Small intestine (tissue), 7 donors: ENCODE measurements at regions not wholly inside any gene's neighbourhood (a gene's known extent, or its start where the extent isn't known, plus 50 kb on each side); places are given as distances from the start of the nearest gene placed in this dataset.

Source experiments
- DNase-seq, 2 donors: peaks; one replicate each; pipeline versions ENCODE4 v3.0.0 to v3.0.0-alpha.2; 2013
- FAIRE-seq: peaks from 2 replicates; lab custom pipeline; 2012; peaks lifted over from hg19 to GRCh38; lab: Jason Lieb, UNC
- H3K27ac ChIP-seq, 3 donors: one replicate each; pipeline ENCODE4 v1.5.1; 2013; ENCODE audit warnings: low read length in 2 of 3, mild to moderate bottlenecking in 2 of 3, control low read depth in 1 of 3, inconsistent platforms in 1 of 3, low read depth in 1 of 3, moderate library complexity in 1 of 3
- H3K27me3 ChIP-seq, 3 donors: one replicate each; pipeline ENCODE4 v1.6.1; 2013; ENCODE audit warnings: low read length in 3 of 3, inconsistent platforms in 1 of 3; ENCODE audit not compliant: control insufficient read depth in 3 of 3, insufficient read depth in 3 of 3
- H3K36me3 ChIP-seq, 3 donors: one replicate each; pipeline ENCODE4 v1.6.1; 2013; ENCODE audit warnings: low read length in 3 of 3, inconsistent platforms in 1 of 3, low read depth in 1 of 3, mild to moderate bottlenecking in 1 of 3, moderate library complexity in 1 of 3; ENCODE audit not compliant: control insufficient read depth in 3 of 3, insufficient read depth in 2 of 3
- H3K4me1 ChIP-seq, 3 donors: one replicate each; pipeline ENCODE4 v1.6.1; 2013; ENCODE audit warnings: low read length in 2 of 3, inconsistent platforms in 1 of 3, low read depth in 1 of 3, mild to moderate bottlenecking in 1 of 3, moderate library complexity in 1 of 3; ENCODE audit not compliant: control insufficient read depth in 3 of 3, insufficient read depth in 2 of 3
- H3K4me3 ChIP-seq, 3 donors: one replicate each; pipeline ENCODE4 v1.5.1; 2013; ENCODE audit warnings: low read length in 3 of 3, control low read depth in 1 of 3, inconsistent platforms in 1 of 3, low read depth in 1 of 3, mild to moderate bottlenecking in 1 of 3, moderate library complexity in 1 of 3
- H3K9me3 ChIP-seq, 2 donors: one replicate each; pipeline ENCODE4 v1.6.1; 2013; ENCODE audit warnings: low read depth in 1 of 2, low read length in 1 of 2; ENCODE audit not compliant: control insufficient read depth in 2 of 2, insufficient read depth in 1 of 2
- WGBS, 3 donors: extraction: QIAGEN DNeasy Blood & Tissue Kit; methylation state at CpG; one replicate each; pipeline ENCODE4 v1.1.7; 2013; 5-methylcytosine and 5-hydroxymethylcytosine counted together
- donor health status: healthy with polysubstance abuse.
- donor health status: control.
- donor health status: control.
- donor health status: Bipolar disorder and iron deficiency.
- donor health status: healthy.

GRCh38 chr3:73718326-73719110 lies 93.8 kb upstream of the PDZRN3 start:
- Histone ChIP-seq H3K27me3 (no peaks in the 10 kb centered on the region), H3K36me3 (no peaks in the 10 kb centered on the region), H3K4me1 (peaks cover 0 to 5% (median 3%) of the 10 kb centered on the region in 3 donors), H3K27ac (peak overlapping the region in 1 of 3 donors; percentile 8), H3K4me3 (no peak overlapping the region), H3K9me3 (peaks cover 0 to 2% of the 10 kb centered on the region in 2 donors)
- DNase-seq (peak; percentile 10 to 32), FAIRE-seq (no peak)
- 39 to 57% (median 48%) methylated on average over 5 of the region's 5 CpGs for WGBS, 3 donors

GRCh38 chr3:73716418-73716817 lies 91.7 kb upstream of the PDZRN3 start:
- no peaks in the 10 kb centered on the region for H3K27me3 ChIP-seq
- H3K27ac ChIP-seq, result no peak overlapping the region
- WGBS, 3 donors, result 81 to 92% (median 86%) methylated on average over 3 of the region's 3 CpGs
- peaks cover 0 to 5% (median 3%) of the 10 kb centered on the region in 3 donors for H3K4me1 ChIP-seq
- FAIRE-seq (no peak), DNase-seq (no peak)
- no peaks in the 10 kb centered on the region for H3K36me3 ChIP-seq
- H3K9me3 ChIP-seq, result peaks cover 0 to 2% of the 10 kb centered on the region in 2 donors
- no peak overlapping the region for H3K4me3 ChIP-seq

- H3K9me3 ChIP-seq, result no peaks in the 10 kb centered on the region
- no peaks in the 10 kb centered on the region for H3K36me3 ChIP-seq
- 83 to 92% (median 88%) methylated on average over 1 of the region's 1 CpG for WGBS, 3 donors
- no peak for DNase-seq
- no peak overlapping the region for H3K27ac ChIP-seq
- no peaks in the 10 kb centered on the region for H3K27me3 ChIP-seq
- no peak for FAIRE-seq
- no peak overlapping the region for H3K4me3 ChIP-seq
- H3K4me1 ChIP-seq, result no peaks in the 10 kb centered on the region
These were observed 85.6 kb upstream of the PDZRN3 start for GRCh38 chr3:73710340-73710739.

GRCh38 chr3:73709712-73710111 lies 85.0 kb upstream of the PDZRN3 start:
- no peak overlapping the region for H3K4me3 ChIP-seq
- H3K27me3 ChIP-seq, result no peaks in the 10 kb centered on the region
- no peak overlapping the region for H3K27ac ChIP-seq
- H3K4me1 ChIP-seq, result no peaks in the 10 kb centered on the region
- no peak for FAIRE-seq
- H3K9me3 ChIP-seq, result no peaks in the 10 kb centered on the region
- DNase-seq, result no peak
- no peaks in the 10 kb centered on the region for H3K36me3 ChIP-seq
- WGBS, 3 donors, result 83 to 96% (median 90%) methylated on average over 1 of the region's 1 CpG

GRCh38 chr3:73708956-73709355 lies 84.2 kb upstream of the PDZRN3 start:
- Histone ChIP-seq H3K4me1 (no peaks in the 10 kb centered on the region), H3K9me3 (no peaks in the 10 kb centered on the region), H3K36me3 (no peaks in the 10 kb centered on the region), H3K4me3 (no peak overlapping the region), H3K27me3 (no peaks in the 10 kb centered on the region), H3K27ac (no peak overlapping the region)
- FAIRE-seq, result no peak
- DNase-seq, result no peak
- 68 to 81% (median 78%) methylated on average over 2 of the region's 2 CpGs for WGBS, 3 donors

- Histone ChIP-seq H3K9me3 (no peaks in the 10 kb centered on the region), H3K27me3 (no peaks in the 10 kb centered on the region), H3K4me1 (no peaks in the 10 kb centered on the region), H3K36me3 (no peaks in the 10 kb centered on the region), H3K27ac (no peak overlapping the region), H3K4me3 (no peak overlapping the region)
- FAIRE-seq (no peak), DNase-seq (no peak)
- WGBS, 3 donors, result 56 to 74% (median 73%) methylated on average over 2 of the region's 2 CpGs
These were observed 83.0 kb upstream of the PDZRN3 start for GRCh38 chr3:73707772-73708171.

GRCh38 chr3:73706771-73707170 lies 82.0 kb upstream of the PDZRN3 start:
- H3K27ac ChIP-seq, result no peak overlapping the region
- no peak for FAIRE-seq
- H3K27me3 ChIP-seq, result no peaks in the 10 kb centered on the region
- DNase-seq, result no peak
- H3K9me3 ChIP-seq, result no peaks in the 10 kb centered on the region
- 78 to 88% (median 86%) methylated on average over 1 of the region's 1 CpG for WGBS, 3 donors
- no peaks in the 10 kb centered on the region for H3K36me3 ChIP-seq
- no peak overlapping the region for H3K4me3 ChIP-seq
- no peaks in the 10 kb centered on the region for H3K4me1 ChIP-seq

- FAIRE-seq (no peak), DNase-seq (no peak)
- no peaks in the 10 kb centered on the region for H3K27me3 ChIP-seq
- WGBS, 3 donors, result 73 to 89% (median 89%) methylated on average over 1 of the region's 1 CpG
- H3K36me3 ChIP-seq, result no peaks in the 10 kb centered on the region
- no peak overlapping the region for H3K4me3 ChIP-seq
- H3K9me3 ChIP-seq, result no peaks in the 10 kb centered on the region
- no peaks in the 10 kb centered on the region for H3K4me1 ChIP-seq
- no peak overlapping the region for H3K27ac ChIP-seq
These were observed 81.1 kb upstream of the PDZRN3 start for GRCh38 chr3:73705792-73706191.

GRCh38 chr3:73699327-73699726 lies 74.6 kb upstream of the PDZRN3 start:
- DNase-seq, result peak; percentile 57 to 65
- Histone ChIP-seq H3K4me3 (no peak overlapping the region), H3K36me3 (no peaks in the 10 kb centered on the region), H3K4me1 (peaks cover 0 to 11% (median 0%) of the 10 kb centered on the region in 3 donors), H3K9me3 (no peaks in the 10 kb centered on the region), H3K27me3 (no peaks in the 10 kb centered on the region), H3K27ac (peak overlapping the region in 1 of 3 donors; percentile 14)
- no peak for FAIRE-seq
